ENCODE measurements at regions not wholly inside any gene's neighbourhood (a gene's known extent, or its start where the extent isn't known, plus 50 kb on each side); places are given as distances from the start of the nearest gene placed in this dataset.

DNA sequence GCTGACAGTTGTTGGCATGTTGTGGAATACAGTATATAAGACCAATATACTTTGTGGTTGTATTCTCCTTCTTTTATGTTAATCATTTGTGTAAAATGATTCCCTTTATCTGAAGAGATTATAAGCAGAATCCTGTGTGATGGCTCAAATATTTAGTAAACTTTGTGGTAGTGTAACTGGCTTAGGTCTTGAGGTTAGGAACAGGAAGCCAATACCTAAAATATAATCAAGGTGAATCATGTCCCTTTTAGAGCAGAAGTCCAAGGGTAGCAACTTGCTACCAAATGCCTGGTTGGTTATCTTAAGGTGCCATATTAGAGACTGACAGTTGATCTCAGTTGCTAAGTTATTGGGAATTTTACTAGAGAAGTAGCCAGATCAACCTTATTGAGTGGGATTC lies 398.5 kb upstream of the ADAMTS5 start:
- TF ChIP-seq CTCF (conservative IDR thresholded peaks at IDR 0.05) (no peak), ZFX (IDR thresholded peaks at IDR 0.05) (no peak)
